ENCODE measurements at regions not wholly inside any gene's neighbourhood (a gene's known extent, or its start where the extent isn't known, plus 50 kb on each side); places are given as distances from the start of the nearest gene placed in this dataset.
A peak's percentile ranks its signal among the peaks of the same experiment; 100 is the strongest.

DNA sequence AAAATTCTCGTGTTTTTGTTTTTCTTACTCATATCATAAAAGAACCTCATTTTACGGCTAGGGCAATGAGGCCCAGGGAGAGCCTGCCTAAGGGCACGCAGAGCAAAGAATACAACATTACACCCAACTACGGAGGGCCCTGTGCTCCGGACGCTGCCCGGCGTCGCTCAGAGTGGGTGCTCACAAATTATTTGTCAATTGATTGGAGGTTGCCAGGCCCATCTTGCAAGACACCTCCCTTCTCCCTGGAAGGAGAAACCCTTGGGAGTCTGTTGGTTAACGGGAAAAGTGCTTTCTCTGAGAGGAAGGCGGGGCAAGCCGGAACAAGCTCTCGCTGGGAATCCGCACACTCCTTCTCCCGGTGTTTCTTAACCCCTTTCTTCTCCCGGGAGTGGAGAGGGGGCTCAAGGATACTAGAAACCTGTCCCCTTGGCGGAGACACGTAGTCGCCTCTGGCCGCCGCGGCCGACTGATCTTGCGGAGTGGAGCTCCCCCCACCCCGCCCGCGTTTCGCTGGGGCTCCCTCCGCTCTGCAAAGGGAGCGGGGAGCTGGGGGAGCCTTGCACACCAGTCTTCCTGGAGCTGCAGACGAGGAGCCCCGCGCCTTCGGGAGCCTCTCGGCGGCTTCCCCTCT lies 599.3 kb upstream of the SGCD start:
- ChIA-PET POLR2A (interaction anchor here (0.7 kb wide), 1 partner anchor 619 kb away, joined by 3 read pairs; no protein-coding TSS in a partner anchor), CTCF (interaction anchor here (0.6 to 1.0 kb wide), 2 partner anchors 27 to 72 kb away, joined by 3 to 4 read pairs; no protein-coding TSS in a partner anchor)
- Mint-ChIP-seq H3K36me3 (no peaks in the 10 kb centered on the region), H3K4me3 (peak overlapping the region; percentile 69), H3K9me3 (no peaks in the 10 kb centered on the region), H3K27ac (no peak overlapping the region), H3K27me3 (ENCODE audit: low read depth) (peaks cover 87% of the 10 kb centered on the region), H3K4me1 (peaks cover 16% of the 10 kb centered on the region)
- peak; percentile 8 for ATAC-seq
- DNase-seq (ENCODE audit: low spot score) = no peak
- no peak for TF ChIP-seq JAZF1 (CRISPR knock-in tag; IDR thresholded peaks at IDR 0.05)
- peak; percentile 98 for TF ChIP-seq ZNF121 (CRISPR knock-in tag; IDR thresholded peaks at IDR 0.05)

DNA sequence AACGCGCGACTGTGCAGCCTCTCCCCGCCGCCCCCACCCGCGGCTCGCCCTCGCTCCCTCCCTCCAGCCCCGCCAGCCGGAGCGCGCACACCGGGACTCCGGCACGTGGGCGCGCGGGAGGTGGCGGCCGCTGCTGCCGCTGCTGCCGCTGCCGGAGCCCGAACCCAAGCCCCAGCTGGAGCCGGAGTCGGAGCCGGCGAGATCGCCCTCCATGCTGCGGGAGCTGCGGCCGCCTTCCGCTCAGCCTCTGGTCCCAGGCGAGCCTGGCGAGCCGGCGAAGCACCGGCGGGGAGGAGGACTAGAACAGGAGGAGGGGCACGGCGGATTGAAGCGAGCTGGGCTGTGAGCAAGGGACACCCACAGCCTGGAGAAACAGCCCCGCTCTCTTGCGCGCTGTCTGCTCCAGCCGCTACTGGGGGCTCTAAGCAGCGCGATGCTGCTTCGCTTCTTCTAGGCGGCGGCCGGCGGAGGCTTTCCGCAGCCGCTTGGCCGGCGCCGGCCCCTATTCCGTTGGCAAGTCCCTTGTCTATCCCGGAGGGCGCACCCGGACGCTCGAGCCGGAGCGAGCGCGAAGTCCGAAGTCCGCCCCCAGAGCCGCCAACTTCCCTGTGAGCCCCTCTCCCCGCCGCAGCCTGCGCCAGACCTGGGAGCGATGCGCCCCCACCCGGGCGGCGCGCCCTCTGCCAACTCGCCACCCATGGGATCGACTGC lies 598.7 kb upstream of the SGCD start:
- Mint-ChIP-seq H3K27ac (no peak overlapping the region), H3K4me3 (peak overlapping the region; percentile 73), H3K27me3 (ENCODE audit: low read depth) (peaks cover 87% of the 10 kb centered on the region), H3K9me3 (no peaks in the 10 kb centered on the region), H3K36me3 (no peaks in the 10 kb centered on the region), H3K4me1 (peaks cover 16% of the 10 kb centered on the region)
- POLR2A ChIA-PET = interaction anchor here (0.7 kb wide), 1 partner anchor 619 kb away, joined by 3 read pairs; no protein-coding TSS in a partner anchor
- DNase-seq (ENCODE audit: low spot score) (peak; percentile 68), ATAC-seq (peak; percentile 57)
- CTCF ChIA-PET = interaction anchor here (0.9 to 2.4 kb wide), 6 partner anchors 19 to 178 kb away, joined by 3 to 8 read pairs (median 3); no protein-coding TSS in a partner anchor
- TF ChIP-seq, protein P1, sequence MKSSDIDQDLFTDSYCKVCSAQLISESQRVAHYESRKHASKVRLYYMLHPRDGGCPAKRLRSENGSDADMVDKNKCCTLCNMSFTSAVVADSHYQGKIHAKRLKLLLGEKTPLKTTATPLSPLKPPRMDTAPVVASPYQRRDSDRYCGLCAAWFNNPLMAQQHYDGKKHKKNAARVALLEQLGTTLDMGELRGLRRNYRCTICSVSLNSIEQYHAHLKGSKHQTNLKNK (CRISPR knock-in tag; IDR thresholded peaks at IDR 0.05) = no peak
- TF ChIP-seq, protein P2, sequence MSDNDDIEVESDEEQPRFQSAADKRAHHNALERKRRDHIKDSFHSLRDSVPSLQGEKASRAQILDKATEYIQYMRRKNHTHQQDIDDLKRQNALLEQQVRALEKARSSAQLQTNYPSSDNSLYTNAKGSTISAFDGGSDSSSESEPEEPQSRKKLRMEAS (CRISPR knock-in tag; IDR thresholded peaks at IDR 0.05) = peak; percentile 70; the same call in 1 of the 2 replicates
- TF ChIP-seq RELA (CRISPR knock-in tag; IDR thresholded peaks at IDR 0.05; ENCODE audit: borderline replicate concordance) (no peak), GTF2I (CRISPR knock-in tag; conservative IDR thresholded peaks at IDR 0.05) (no peak), GRHL2 (CRISPR knock-in tag; IDR thresholded peaks at IDR 0.05; ENCODE audit: insufficient replicate concordance, severe bottlenecking) (no peak), ZBTB21 (CRISPR knock-in tag; IDR thresholded peaks at IDR 0.05; ENCODE audit: borderline replicate concordance) (no peak), ATF1 (CRISPR knock-in tag; IDR thresholded peaks at IDR 0.05) (no peak), NFATC4 (CRISPR knock-in tag; IDR thresholded peaks at IDR 0.05) (no peak), ZNF232 (CRISPR knock-in tag; IDR thresholded peaks at IDR 0.05) (no peak), RORB (CRISPR knock-in tag; IDR thresholded peaks at IDR 0.05) (no peak), OVOL2 (CRISPR knock-in tag; IDR thresholded peaks at IDR 0.05; ENCODE audit: borderline replicate concordance) (no peak), ZNF317 (CRISPR knock-in tag; IDR thresholded peaks at IDR 0.05; ENCODE audit: borderline replicate concordance, low read depth) (no peak), SP1 (CRISPR knock-in tag; conservative IDR thresholded peaks at IDR 0.05) (no peak)
- TF ChIP-seq, protein P3, sequence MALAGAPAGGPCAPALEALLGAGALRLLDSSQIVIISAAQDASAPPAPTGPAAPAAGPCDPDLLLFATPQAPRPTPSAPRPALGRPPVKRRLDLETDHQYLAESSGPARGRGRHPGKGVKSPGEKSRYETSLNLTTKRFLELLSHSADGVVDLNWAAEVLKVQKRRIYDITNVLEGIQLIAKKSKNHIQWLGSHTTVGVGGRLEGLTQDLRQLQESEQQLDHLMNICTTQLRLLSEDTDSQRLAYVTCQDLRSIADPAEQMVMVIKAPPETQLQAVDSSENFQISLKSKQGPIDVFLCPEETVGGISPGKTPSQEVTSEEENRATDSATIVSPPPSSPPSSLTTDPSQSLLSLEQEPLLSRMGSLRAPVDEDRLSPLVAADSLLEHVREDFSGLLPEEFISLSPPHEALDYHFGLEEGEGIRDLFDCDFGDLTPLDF (CRISPR knock-in tag; IDR thresholded peaks at IDR 0.05) = no peak
- TF ChIP-seq, protein P4, sequence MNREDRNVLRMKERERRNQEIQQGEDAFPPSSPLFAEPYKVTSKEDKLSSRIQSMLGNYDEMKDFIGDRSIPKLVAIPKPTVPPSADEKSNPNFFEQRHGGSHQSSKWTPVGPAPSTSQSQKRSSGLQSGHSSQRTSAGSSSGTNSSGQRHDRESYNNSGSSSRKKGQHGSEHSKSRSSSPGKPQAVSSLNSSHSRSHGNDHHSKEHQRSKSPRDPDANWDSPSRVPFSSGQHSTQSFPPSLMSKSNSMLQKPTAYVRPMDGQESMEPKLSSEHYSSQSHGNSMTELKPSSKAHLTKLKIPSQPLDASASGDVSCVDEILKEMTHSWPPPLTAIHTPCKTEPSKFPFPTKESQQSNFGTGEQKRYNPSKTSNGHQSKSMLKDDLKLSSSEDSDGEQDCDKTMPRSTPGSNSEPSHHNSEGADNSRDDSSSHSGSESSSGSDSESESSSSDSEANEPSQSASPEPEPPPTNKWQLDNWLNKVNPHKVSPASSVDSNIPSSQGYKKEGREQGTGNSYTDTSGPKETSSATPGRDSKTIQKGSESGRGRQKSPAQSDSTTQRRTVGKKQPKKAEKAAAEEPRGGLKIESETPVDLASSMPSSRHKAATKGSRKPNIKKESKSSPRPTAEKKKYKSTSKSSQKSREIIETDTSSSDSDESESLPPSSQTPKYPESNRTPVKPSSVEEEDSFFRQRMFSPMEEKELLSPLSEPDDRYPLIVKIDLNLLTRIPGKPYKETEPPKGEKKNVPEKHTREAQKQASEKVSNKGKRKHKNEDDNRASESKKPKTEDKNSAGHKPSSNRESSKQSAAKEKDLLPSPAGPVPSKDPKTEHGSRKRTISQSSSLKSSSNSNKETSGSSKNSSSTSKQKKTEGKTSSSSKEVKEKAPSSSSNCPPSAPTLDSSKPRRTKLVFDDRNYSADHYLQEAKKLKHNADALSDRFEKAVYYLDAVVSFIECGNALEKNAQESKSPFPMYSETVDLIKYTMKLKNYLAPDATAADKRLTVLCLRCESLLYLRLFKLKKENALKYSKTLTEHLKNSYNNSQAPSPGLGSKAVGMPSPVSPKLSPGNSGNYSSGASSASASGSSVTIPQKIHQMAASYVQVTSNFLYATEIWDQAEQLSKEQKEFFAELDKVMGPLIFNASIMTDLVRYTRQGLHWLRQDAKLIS (CRISPR knock-in tag; IDR thresholded peaks at IDR 0.05; ENCODE audit: borderline replicate concordance) = no peak
- TF ChIP-seq, protein P5, sequence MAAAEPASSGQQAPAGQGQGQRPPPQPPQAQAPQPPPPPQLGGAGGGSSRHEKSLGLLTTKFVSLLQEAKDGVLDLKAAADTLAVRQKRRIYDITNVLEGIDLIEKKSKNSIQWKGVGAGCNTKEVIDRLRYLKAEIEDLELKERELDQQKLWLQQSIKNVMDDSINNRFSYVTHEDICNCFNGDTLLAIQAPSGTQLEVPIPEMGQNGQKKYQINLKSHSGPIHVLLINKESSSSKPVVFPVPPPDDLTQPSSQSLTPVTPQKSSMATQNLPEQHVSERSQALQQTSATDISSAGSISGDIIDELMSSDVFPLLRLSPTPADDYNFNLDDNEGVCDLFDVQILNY (CRISPR knock-in tag; IDR thresholded peaks at IDR 0.05) = no peak
- TF ChIP-seq, protein P6, sequence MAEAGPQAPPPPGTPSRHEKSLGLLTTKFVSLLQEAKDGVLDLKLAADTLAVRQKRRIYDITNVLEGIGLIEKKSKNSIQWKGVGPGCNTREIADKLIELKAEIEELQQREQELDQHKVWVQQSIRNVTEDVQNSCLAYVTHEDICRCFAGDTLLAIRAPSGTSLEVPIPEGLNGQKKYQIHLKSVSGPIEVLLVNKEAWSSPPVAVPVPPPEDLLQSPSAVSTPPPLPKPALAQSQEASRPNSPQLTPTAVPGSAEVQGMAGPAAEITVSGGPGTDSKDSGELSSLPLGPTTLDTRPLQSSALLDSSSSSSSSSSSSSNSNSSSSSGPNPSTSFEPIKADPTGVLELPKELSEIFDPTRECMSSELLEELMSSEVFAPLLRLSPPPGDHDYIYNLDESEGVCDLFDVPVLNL (CRISPR knock-in tag; IDR thresholded peaks at IDR 0.05; ENCODE audit: borderline replicate concordance, low read depth) = no peak
- TF ChIP-seq, protein P7, sequence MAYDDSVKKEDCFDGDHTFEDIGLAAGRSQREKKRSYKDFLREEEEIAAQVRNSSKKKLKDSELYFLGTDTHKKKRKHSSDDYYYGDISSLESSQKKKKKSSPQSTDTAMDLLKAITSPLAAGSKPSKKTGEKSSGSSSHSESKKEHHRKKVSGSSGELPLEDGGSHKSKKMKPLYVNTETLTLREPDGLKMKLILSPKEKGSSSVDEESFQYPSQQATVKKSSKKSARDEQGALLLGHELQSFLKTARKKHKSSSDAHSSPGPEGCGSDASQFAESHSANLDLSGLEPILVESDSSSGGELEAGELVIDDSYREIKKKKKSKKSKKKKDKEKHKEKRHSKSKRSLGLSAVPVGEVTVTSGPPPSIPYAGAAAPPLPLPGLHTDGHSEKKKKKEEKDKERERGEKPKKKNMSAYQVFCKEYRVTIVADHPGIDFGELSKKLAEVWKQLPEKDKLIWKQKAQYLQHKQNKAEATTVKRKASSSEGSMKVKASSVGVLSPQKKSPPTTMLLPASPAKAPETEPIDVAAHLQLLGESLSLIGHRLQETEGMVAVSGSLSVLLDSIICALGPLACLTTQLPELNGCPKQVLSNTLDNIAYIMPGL (CRISPR knock-in tag; IDR thresholded peaks at IDR 0.05) = peak; percentile 84; the same call in 1 of the 2 replicates
